DOHH2 (cell line): ENCODE measurements at regions not wholly inside any gene's neighbourhood (a gene's known extent, or its start where the extent isn't known, plus 50 kb on each side); places are given as distances from the start of the nearest gene placed in this dataset.

ENCODE experiments used
- H3F3A ChIP-seq: fragments of 200-600 bp; sonication (generic), shearing (Covaris generic); 2 replicates; pipeline ENCODE4 v1.6.0; 2016; ENCODE audit warnings: antibody characterized with exemption, mild to moderate bottlenecking; ENCODE audit not compliant: control insufficient read depth, insufficient read depth
- H3K27ac ChIP-seq: fragments of 200-600 bp; sonication (generic); 2 replicates; pipeline ENCODE4 v1.5.1; 2014; ENCODE audit warnings: low read depth, mild to moderate bottlenecking, low read length, moderate library complexity
- H3K27me3 ChIP-seq: fragments of 200-600 bp; sonication (generic); 2 replicates; pipeline ENCODE4 v1.6.1; 2014; ENCODE audit warnings: mild to moderate bottlenecking, low read length, mixed read lengths; ENCODE audit not compliant: control insufficient read depth
- H3K36me3 ChIP-seq: fragments of 200-600 bp; sonication (generic); 2 replicates; pipeline ENCODE4 v1.6.1; 2014; ENCODE audit warnings: mild to moderate bottlenecking, low read length, moderate library complexity, mixed read lengths; ENCODE audit not compliant: control insufficient read depth
- H3K4me1 ChIP-seq: fragments of 200-600 bp; sonication (generic); 2 replicates; pipeline ENCODE4 v1.6.1; 2014; ENCODE audit warnings: mild to moderate bottlenecking, low read length, mixed read lengths; ENCODE audit not compliant: control insufficient read depth
- H3K4me2 ChIP-seq: fragments of 200-600 bp; sonication (generic); 2 replicates; pipeline ENCODE4 v1.6.0; 2014; ENCODE audit warnings: mild to moderate bottlenecking, low read length, moderate library complexity
- H3K4me3 ChIP-seq: fragments of 200-600 bp; sonication (generic); 2 replicates; pipeline ENCODE4 v1.5.1; 2014; ENCODE audit warnings: mild to moderate bottlenecking, low read length, mixed read lengths
- H3K79me2 ChIP-seq: fragments of 200-600 bp; sonication (generic); 2 replicates; pipeline ENCODE4 v1.6.1; 2014; ENCODE audit warnings: mild to moderate bottlenecking, low read length, mixed read lengths; ENCODE audit not compliant: control insufficient read depth
- H3K9me2 ChIP-seq: fragments of 200-600 bp; sonication (generic); replicated peaks from 2 replicates; pipeline ENCODE4 v1.6.1; 2014; ENCODE audit warnings: mild to moderate bottlenecking, low read length, mixed read lengths; ENCODE audit not compliant: control insufficient read depth
- H3K9me3 ChIP-seq: fragments of 200-600 bp; sonication (generic); 2 replicates; pipeline ENCODE4 v1.6.1; 2014; ENCODE audit warnings: antibody characterized with exemption, low read length, mixed read lengths; ENCODE audit not compliant: control insufficient read depth, insufficient read depth
- H4K20me1 ChIP-seq: fragments of 200-600 bp; sonication (generic); 2 replicates; pipeline ENCODE4 v1.6.0; 2014; ENCODE audit warnings: low read depth, mild to moderate bottlenecking, antibody characterized with exemption, low read length, moderate library complexity; ENCODE audit not compliant: control insufficient read depth, insufficient read depth
- CTCF ChIP-seq: fragments of 200-600 bp; sonication (generic); IDR thresholded peaks from one replicate; pipeline ENCODE4 v1.5.1; 2014; ENCODE audit warnings: antibody characterized with exemption, mild to moderate bottlenecking, low read depth, low read length; ENCODE audit not compliant: poor library complexity, severe bottlenecking
- EZH2phosphoT487 ChIP-seq: fragments of 200-600 bp; sonication (generic); IDR thresholded peaks from 2 replicates; pipeline ENCODE4 v1.6.1; 2017; ENCODE audit warnings: borderline replicate concordance, mild to moderate bottlenecking, antibody characterized with exemption, low read length, moderate library complexity, mixed read lengths

- Histone ChIP-seq H3K36me3 (no peaks in the 10 kb centered on the region), H3K4me3 (no peak overlapping the region)
Observed at GRCh38 chr5:145341842-145342241, 493.3 kb downstream of the PRELID2 start.

GRCh38 chr5:145340099-145340498 lies 495.0 kb downstream of the PRELID2 start:
- Histone ChIP-seq H4K20me1 (no peaks in the 10 kb centered on the region), H3K36me3 (no peaks in the 10 kb centered on the region), H3K27ac (no peak overlapping the region), H3K9me2 (no peaks in the 10 kb centered on the region), H3K79me2 (no peaks in the 10 kb centered on the region), H3K4me3 (no peak overlapping the region), H3K4me2 (no peak overlapping the region), H3K27me3 (no peaks in the 10 kb centered on the region), H3K9me3 (no peaks in the 10 kb centered on the region; the same call in 1 of the 2 replicates), H3F3A (no peaks in the 10 kb centered on the region), H3K4me1 (no peaks in the 10 kb centered on the region)
- no peak for TF ChIP-seq CTCF
- TF ChIP-seq EZH2phosphoT487 = no peak

More at GRCh38 chr5:145341842-145342241, 493.3 kb downstream of the PRELID2 start:
- Histone ChIP-seq H4K20me1 (no peaks in the 10 kb centered on the region), H3K27ac (no peak overlapping the region), H3K9me2 (no peaks in the 10 kb centered on the region), H3F3A (no peaks in the 10 kb centered on the region), H3K4me1 (no peaks in the 10 kb centered on the region), H3K4me2 (no peak overlapping the region), H3K79me2 (no peaks in the 10 kb centered on the region), H3K9me3 (no peaks in the 10 kb centered on the region), H3K27me3 (no peaks in the 10 kb centered on the region)
- no peak for TF ChIP-seq CTCF
- no peak for TF ChIP-seq EZH2phosphoT487

GRCh38 chr5:145324767-145325479 lies 510.2 kb downstream of the PRELID2 start:
- H3K4me3 ChIP-seq = no peak overlapping the region
- H3K4me2 ChIP-seq = no peak overlapping the region
- H3K4me1 ChIP-seq = no peaks in the 10 kb centered on the region
- no peaks in the 10 kb centered on the region for H4K20me1 ChIP-seq
- H3K27me3 ChIP-seq = no peaks in the 10 kb centered on the region
- H3K9me2 ChIP-seq = no peaks in the 10 kb centered on the region
- TF ChIP-seq EZH2phosphoT487 (no peak), CTCF (no peak)
- H3K9me3 ChIP-seq = no peaks in the 10 kb centered on the region
- H3F3A ChIP-seq = no peaks in the 10 kb centered on the region
- H3K36me3 ChIP-seq = no peaks in the 10 kb centered on the region
- no peaks in the 10 kb centered on the region for H3K79me2 ChIP-seq
- H3K27ac ChIP-seq = no peak overlapping the region
